PC-3 (cell line): ENCODE measurements at regions not wholly inside any gene's neighbourhood (a gene's known extent, or its start where the extent isn't known, plus 50 kb on each side); places are given as distances from the start of the nearest gene placed in this dataset.

ENCODE experiments used
- EZH2 ChIP-seq: fragments of 300-600 bp; sonication (generic); IDR thresholded peaks from one replicate; pipeline ENCODE4 v1.6.1; 2017; ENCODE audit warnings: antibody characterized with exemption, mild to moderate bottlenecking, low read length; ENCODE audit not compliant: unreplicated experiment
- EZH2phosphoT487 ChIP-seq: fragments of 300-600 bp; sonication (generic); IDR thresholded peaks from 2 replicates; pipeline ENCODE4 v1.6.1; 2018; ENCODE audit warnings: mild to moderate bottlenecking, antibody characterized with exemption, low read length, borderline replicate concordance
- TF ChIP-seq, protein P1 (sequence below): fragments of 300-600 bp; sonication (generic); conservative IDR thresholded peaks from 2 replicates; pipeline ENCODE4 v1.5.1; 2017; ENCODE audit warnings: antibody characterized with exemption, low read depth, mild to moderate bottlenecking, low read length

DNA sequence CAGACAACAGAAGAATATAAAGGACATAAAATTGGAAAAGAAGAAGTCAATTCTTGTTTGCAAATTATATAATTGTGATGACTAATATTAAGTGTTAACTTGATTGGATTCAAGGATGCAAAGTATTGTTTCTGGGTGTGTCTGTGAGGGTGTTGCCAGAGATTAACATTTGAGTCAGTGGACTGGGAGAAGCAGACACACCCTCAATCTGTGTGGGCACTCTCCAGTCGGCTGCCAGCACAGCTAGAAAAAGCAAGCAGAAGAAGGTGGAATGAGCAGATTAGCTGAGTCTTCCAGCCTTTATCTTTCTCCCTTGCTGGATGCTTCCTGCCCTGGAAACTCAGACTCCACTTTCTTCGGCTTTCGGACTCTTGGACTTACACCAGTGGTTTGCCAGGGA is 51.7 kb downstream of the UBE2NL start:
- TF ChIP-seq, protein P1, sequence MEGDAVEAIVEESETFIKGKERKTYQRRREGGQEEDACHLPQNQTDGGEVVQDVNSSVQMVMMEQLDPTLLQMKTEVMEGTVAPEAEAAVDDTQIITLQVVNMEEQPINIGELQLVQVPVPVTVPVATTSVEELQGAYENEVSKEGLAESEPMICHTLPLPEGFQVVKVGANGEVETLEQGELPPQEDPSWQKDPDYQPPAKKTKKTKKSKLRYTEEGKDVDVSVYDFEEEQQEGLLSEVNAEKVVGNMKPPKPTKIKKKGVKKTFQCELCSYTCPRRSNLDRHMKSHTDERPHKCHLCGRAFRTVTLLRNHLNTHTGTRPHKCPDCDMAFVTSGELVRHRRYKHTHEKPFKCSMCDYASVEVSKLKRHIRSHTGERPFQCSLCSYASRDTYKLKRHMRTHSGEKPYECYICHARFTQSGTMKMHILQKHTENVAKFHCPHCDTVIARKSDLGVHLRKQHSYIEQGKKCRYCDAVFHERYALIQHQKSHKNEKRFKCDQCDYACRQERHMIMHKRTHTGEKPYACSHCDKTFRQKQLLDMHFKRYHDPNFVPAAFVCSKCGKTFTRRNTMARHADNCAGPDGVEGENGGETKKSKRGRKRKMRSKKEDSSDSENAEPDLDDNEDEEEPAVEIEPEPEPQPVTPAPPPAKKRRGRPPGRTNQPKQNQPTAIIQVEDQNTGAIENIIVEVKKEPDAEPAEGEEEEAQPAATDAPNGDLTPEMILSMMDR: no peak
- TF ChIP-seq EZH2 (no peak), EZH2phosphoT487 (no peak)
